SK-N-SH (cell line): ENCODE measurements at regions not wholly inside any gene's neighbourhood (a gene's known extent, or its start where the extent isn't known, plus 50 kb on each side); places are given as distances from the start of the nearest gene placed in this dataset.

Experiments
- CTCF ChIA-PET: fragments of 300-600, 350-600 bp; formaldehyde crosslinking; extraction: SDS; loops from one replicate; lab custom pipeline; 2021; lab: Yijun Ruan, JAX
- POLR2A ChIA-PET: fragments of 350-600 bp; sonication (Branson Sonifier 250); formaldehyde crosslinking; extraction: SDS; loops from one replicate; lab custom pipeline; 2020; ENCODE audit warnings: antibody characterized with exemption, inconsistent platforms; lab: Yijun Ruan, JAX
- DNase-seq: peaks from one replicate; pipeline ENCODE4 v3.0.0; 2012
- H2AFZ ChIP-seq: fragments of 200-600 bp; sonication (generic); 2 replicates; pipeline ENCODE4 v1.8.1; 2016; ENCODE audit warnings: antibody characterized with exemption, mild to moderate bottlenecking, low read depth
- H3F3A ChIP-seq: fragments of 200-600 bp; sonication (generic); replicated peaks from 2 replicates; pipeline ENCODE3; 2016; ENCODE audit warnings: antibody characterized with exemption, mild to moderate bottlenecking; ENCODE audit not compliant: insufficient read depth
- H3K27ac ChIP-seq, 2 experiments: fragments of 200-500 bp in 1 of 2; fragments of 200-600 bp in 1 of 2; sonication (Bioruptor generic) in 1 of 2; sonication (generic), shearing (Covaris generic) in 1 of 2; 2 replicates each; pipeline versions ENCODE4 v1.5.1 to v1.6.1; 2014 to 2016; ENCODE audit warnings: low read depth in 2 of 2, inconsistent platforms in 1 of 2, low read length in 1 of 2, mild to moderate bottlenecking in 1 of 2, mixed read lengths in 1 of 2
- H3K27me3 ChIP-seq: fragments of 200-600 bp; sonication (generic), shearing (Covaris generic); 2 replicates; pipeline ENCODE4 v1.6.1; 2016; ENCODE audit warnings: mixed run types; ENCODE audit not compliant: insufficient read depth
- H3K36me3 ChIP-seq, 2 experiments: fragments of 200-500 bp in 1 of 2; fragments of 200-600 bp in 1 of 2; sonication (Bioruptor generic) in 1 of 2; sonication (generic) in 1 of 2; replicated peaks in 1 of 2; 2 replicates each; pipeline versions ENCODE3 to v1.5.1; 2014 to 2016; ENCODE audit warnings: low read length in 1 of 2, mild to moderate bottlenecking in 1 of 2; ENCODE audit not compliant: insufficient read depth in 2 of 2, control insufficient read depth in 1 of 2
- H3K4me1 ChIP-seq, 2 experiments: fragments of 200-500 bp in 1 of 2; fragments of 200-600 bp in 1 of 2; sonication (Bioruptor generic) in 1 of 2; sonication (generic), shearing (Covaris generic) in 1 of 2; 2 replicates each; pipeline versions ENCODE4 v1.5.1 to v1.6.1; 2014 to 2016; ENCODE audit warnings: low read depth in 1 of 2, low read length in 1 of 2, mixed run types in 1 of 2; ENCODE audit not compliant: insufficient read depth in 2 of 2, control insufficient read depth in 1 of 2
- H3K4me2 ChIP-seq: fragments of 200-600 bp; sonication (generic), shearing (Covaris generic); 2 replicates; pipeline ENCODE4 v1.6.1; 2017; ENCODE audit warnings: mixed run types
- H3K4me3 ChIP-seq, 2 experiments: fragments of 200-500 bp in 1 of 2; fragments of 200-600 bp in 1 of 2; sonication (Bioruptor generic) in 1 of 2; sonication (generic), shearing (Covaris generic) in 1 of 2; 2 replicates each; pipeline versions ENCODE4 v1.5.1 to v1.8.1; 2014 to 2016; ENCODE audit warnings: low read depth in 2 of 2, inconsistent platforms in 1 of 2, low read length in 1 of 2, mild to moderate bottlenecking in 1 of 2, mixed read lengths in 1 of 2, moderate library complexity in 1 of 2
- H3K79me2 ChIP-seq: fragments of 200-600 bp; sonication (generic); 2 replicates; pipeline ENCODE4 v1.8.1; 2017; ENCODE audit warnings: mild to moderate bottlenecking; ENCODE audit not compliant: insufficient read depth
- H3K9ac ChIP-seq: fragments of 200-600 bp; sonication (generic); 2 replicates; pipeline ENCODE4 v1.6.1; 2017; ENCODE audit warnings: mixed run types
- H3K9me2 ChIP-seq: fragments of 200-600 bp; sonication (generic); 2 replicates; pipeline ENCODE4 v1.6.1; 2017; ENCODE audit warnings: mixed run types
- H3K9me3 ChIP-seq: fragments of 200-600 bp; sonication (generic); 2 replicates; pipeline ENCODE4 v1.6.1; 2017; ENCODE audit warnings: mixed run types, mild to moderate bottlenecking, moderate library complexity
- H4K20me1 ChIP-seq: fragments of 200-600 bp; sonication (generic); 2 replicates; pipeline ENCODE4 v1.6.1; 2017; ENCODE audit warnings: mild to moderate bottlenecking, mixed run types; ENCODE audit not compliant: insufficient read depth
- CHD2 ChIP-seq: fragments of 150-350 bp; IDR thresholded peaks from 2 replicates; pipeline ENCODE4 v1.6.1; 2018; ENCODE audit warnings: low read length; ENCODE audit not compliant: partially characterized antibody
- CTCF ChIP-seq: fragments of 200-600 bp; sonication (generic); IDR thresholded peaks from 2 replicates; pipeline ENCODE4 v1.6.1; 2017; ENCODE audit warnings: antibody characterized with exemption, mild to moderate bottlenecking, moderate library complexity
- ELF1 ChIP-seq: IDR thresholded peaks from 2 replicates; pipeline ENCODE4 v1.4.0; 2012
- EP300 ChIP-seq, 2 experiments: IDR thresholded peaks; 2 replicates each; pipeline versions ENCODE4 v1.4.0 to v1.6.1; 2012; ENCODE audit warnings: borderline replicate concordance in 1 of 2, low read depth in 1 of 2, low read length in 1 of 2
- IRF3 ChIP-seq: fragments of 150-350 bp; IDR thresholded peaks from 2 replicates; pipeline ENCODE4 v1.6.1; 2016; ENCODE audit warnings: mild to moderate bottlenecking, low read depth, low read length
- MAX ChIP-seq: IDR thresholded peaks from 2 replicates; pipeline ENCODE4 v1.4.0; 2012; ENCODE audit warnings: low read depth
- NFIC ChIP-seq: IDR thresholded peaks from 2 replicates; pipeline ENCODE4 v1.4.0; 2012; ENCODE audit warnings: borderline replicate concordance
- NRF1 ChIP-seq: IDR thresholded peaks from 2 replicates; pipeline ENCODE4 v1.6.1; 2012; ENCODE audit warnings: low read depth, mild to moderate bottlenecking, low read length
- RCOR1 ChIP-seq: fragments of 150-350 bp; IDR thresholded peaks from 2 replicates; pipeline ENCODE4 v1.6.1; 2017; ENCODE audit warnings: antibody characterized with exemption, low read length
- SMC3 ChIP-seq: IDR thresholded peaks from 2 replicates; pipeline ENCODE4 v1.6.1; 2012; ENCODE audit warnings: low read depth, low read length, improper control_type of control experiment
- TCF12 ChIP-seq: IDR thresholded peaks from 2 replicates; pipeline ENCODE4 v1.4.0; 2012
- TEAD4 ChIP-seq: IDR thresholded peaks from 2 replicates; pipeline ENCODE4 v1.4.0; 2012; ENCODE audit warnings: mild to moderate bottlenecking, borderline replicate concordance; ENCODE audit not compliant: insufficient read depth
- USF1 ChIP-seq: IDR thresholded peaks from 2 replicates; pipeline ENCODE4 v1.4.0; 2012; ENCODE audit warnings: low read depth, borderline replicate concordance
- ZBTB33 ChIP-seq: IDR thresholded peaks from 2 replicates; pipeline ENCODE4 v1.4.0; 2012; ENCODE audit warnings: low read depth, borderline replicate concordance
- WGBS: methylation state at CpG from one replicate; pipeline ENCODE4 v1.1.6; 2017; ENCODE audit warnings: low lambda C conversion rate; 5-methylcytosine and 5-hydroxymethylcytosine counted together

GRCh38 chr17:79667121-79667715, 56.4 kb upstream of the RBFOX3 start:
- CTCF ChIA-PET: interaction anchor here (0.9 to 2.8 kb wide), 6 partner anchors 8 to 55 kb away, joined by 3 to 20 read pairs (median 4); no protein-coding TSS in a partner anchor
- H3K9ac ChIP-seq: no peak overlapping the region

GRCh38 chr17:79666111-79666510, 55.3 kb upstream of the RBFOX3 start:
- Histone ChIP-seq H2AFZ (no peak overlapping the region), H3K79me2 (no peaks in the 10 kb centered on the region), H3K27ac (no peak overlapping the region), H3K9ac (no peak overlapping the region), H3K27me3 (no peaks in the 10 kb centered on the region), H4K20me1 (no peaks in the 10 kb centered on the region)
- WGBS: 53% methylated on average over 7 of the region's 7 CpGs
- TF ChIP-seq EP300 (IDR thresholded peaks at IDR 0.05; ENCODE audit: borderline replicate concordance in 1 of 2, low read depth in 1 of 2, low read length in 1 of 2): no peak
- no peak for TF ChIP-seq MAX
- no peak for TF ChIP-seq NFIC
- no peak for TF ChIP-seq ZBTB33
- TF ChIP-seq TCF12: no peak
- no peak for TF ChIP-seq CTCF
- TF ChIP-seq USF1: no peak
- no peak for TF ChIP-seq TEAD4
- no peak for TF ChIP-seq ELF1
- no peak for TF ChIP-seq RCOR1
- TF ChIP-seq, all 33 proteins: peak for 0
- peaks cover 0 to 9% of the 10 kb centered on the region in 2 experiments; a peak in 1 of 4 replicates for H3K4me1 ChIP-seq
- CTCF ChIA-PET: interaction anchor here (1.0 to 2.1 kb wide), 3 partner anchors 15 to 265 kb away, joined by 3 to 7 read pairs (median 3); no protein-coding TSS in a partner anchor
- no peaks in the 10 kb centered on the region for H3K36me3 ChIP-seq
- POLR2A ChIA-PET: no interaction called here
- no peaks in the 10 kb centered on the region for H3F3A ChIP-seq
- DNase-seq: no peak
- no peaks in the 10 kb centered on the region for H3K9me2 ChIP-seq
- H3K4me3 ChIP-seq: no peak overlapping the region
- H3K4me2 ChIP-seq: no peak overlapping the region
- no peaks in the 10 kb centered on the region for H3K9me3 ChIP-seq

More at GRCh38 chr17:79667121-79667715, 56.4 kb upstream of the RBFOX3 start:
- no peaks in the 10 kb centered on the region for H3K27me3 ChIP-seq
- no peak overlapping the region for H3K4me3 ChIP-seq
- H3K27ac ChIP-seq: no peak overlapping the region
- peaks cover 0 to 12% of the 10 kb centered on the region in 2 experiments; a peak in 1 of 4 replicates for H3K4me1 ChIP-seq
- H3K4me2 ChIP-seq: no peak overlapping the region
- H4K20me1 ChIP-seq: no peaks in the 10 kb centered on the region
- WGBS: 61% methylated on average over 14 of the region's 14 CpGs
- no peaks in the 10 kb centered on the region for H3K36me3 ChIP-seq
- DNase-seq: no peak
- H3K9me3 ChIP-seq: no peaks in the 10 kb centered on the region
- no peaks in the 10 kb centered on the region for H3K9me2 ChIP-seq
- POLR2A ChIA-PET: no interaction called here
- no peak overlapping the region for H2AFZ ChIP-seq
- H3F3A ChIP-seq: no peaks in the 10 kb centered on the region
- TF ChIP-seq SMC3 (no peak), IRF3 (no peak), NRF1 (no peak), EP300 (IDR thresholded peaks at IDR 0.05; ENCODE audit: borderline replicate concordance in 1 of 2, low read depth in 1 of 2, low read length in 1 of 2) (no peak), CHD2 (no peak), TEAD4 (no peak), USF1 (no peak)
- H3K79me2 ChIP-seq: no peaks in the 10 kb centered on the region
